Neuronal stem cell (in vitro differentiated cells): ENCODE measurements at regions not wholly inside any gene's neighbourhood (a gene's known extent, or its start where the extent isn't known, plus 50 kb on each side); places are given as distances from the start of the nearest gene placed in this dataset.
A peak's percentile ranks its signal among the peaks of the same experiment; 100 is the strongest.

Experiments used
- DNase-seq: peaks from one replicate; pipeline ENCODE4 v3.0.0-alpha.2; 2013; ENCODE audit warnings: low spot score
- H2AFZ ChIP-seq: one replicate; pipeline ENCODE4 v1.6.1; 2013; ENCODE audit warnings: mild to moderate bottlenecking, low read length, inconsistent platforms
- H2AK5ac ChIP-seq: 2 replicates; pipeline ENCODE4 v1.6.1; 2013; ENCODE audit warnings: low read depth, mild to moderate bottlenecking, inconsistent platforms, low read length, moderate library complexity, mixed read lengths
- H2BK120ac ChIP-seq: 2 replicates; pipeline ENCODE4 v1.6.1; 2013; ENCODE audit warnings: low read depth, mild to moderate bottlenecking, inconsistent platforms, low read length, moderate library complexity, mixed read lengths
- H2BK12ac ChIP-seq: one replicate; pipeline ENCODE4 v1.6.1; 2013; ENCODE audit warnings: low read length, inconsistent platforms
- H2BK15ac ChIP-seq: 2 replicates; pipeline ENCODE4 v1.6.1; 2013; ENCODE audit warnings: mild to moderate bottlenecking, low read length, inconsistent platforms, mixed read lengths
- H2BK5ac ChIP-seq: one replicate; pipeline ENCODE4 v1.6.1; 2013; ENCODE audit warnings: inconsistent platforms, mild to moderate bottlenecking, low read length, moderate library complexity
- H3K14ac ChIP-seq: one replicate; pipeline ENCODE4 v1.6.1; 2013; ENCODE audit warnings: low read length, inconsistent platforms
- H3K18ac ChIP-seq: 2 replicates; pipeline ENCODE4 v1.6.1; 2013; ENCODE audit warnings: low read length, inconsistent platforms
- H3K23ac ChIP-seq: 2 replicates; pipeline ENCODE4 v1.6.1; 2013; ENCODE audit warnings: low read depth, mild to moderate bottlenecking, mixed read lengths, low read length, inconsistent platforms; ENCODE audit not compliant: poor library complexity
- H3K27ac ChIP-seq: replicated peaks from 3 replicates; pipeline ENCODE4 v1.5.1; 2013; ENCODE audit warnings: low read length, inconsistent platforms
- H3K27me3 ChIP-seq, 3 experiments: 2 replicates each; pipeline ENCODE4 v1.6.1; 2013; ENCODE audit warnings: low read length in 3 of 3, mild to moderate bottlenecking in 2 of 3, inconsistent platforms in 1 of 3, low read depth in 1 of 3, mixed read lengths in 1 of 3, moderate library complexity in 1 of 3; ENCODE audit not compliant: control insufficient read depth in 3 of 3, insufficient read depth in 3 of 3
- H3K36me3 ChIP-seq, 2 donors: replicated peaks in 1 of 2; 2 replicates each; pipeline ENCODE4 v1.6.1; 2013; ENCODE audit warnings: low read length in 2 of 2; ENCODE audit not compliant: control insufficient read depth in 2 of 2, insufficient read depth in 2 of 2
- H3K4ac ChIP-seq: 2 replicates; pipeline ENCODE4 v1.6.1; 2013; ENCODE audit warnings: inconsistent platforms, mild to moderate bottlenecking, low read length, moderate library complexity
- H3K4me1 ChIP-seq, 2 donors: 1 replicate in 1 of 2; 2 replicates in 1 of 2; pipeline ENCODE4 v1.6.1; 2013; ENCODE audit warnings: low read length in 2 of 2, low read depth in 1 of 2; ENCODE audit not compliant: control insufficient read depth in 2 of 2, insufficient read depth in 1 of 2
- H3K4me2 ChIP-seq: one replicate; pipeline ENCODE4 v1.6.1; 2013; ENCODE audit warnings: mild to moderate bottlenecking, low read length, inconsistent platforms; ENCODE audit not compliant: insufficient read depth, poor library complexity, severe bottlenecking
- H3K4me3 ChIP-seq, 2 donors: 2 replicates each; pipeline ENCODE4 v1.5.1; 2013; ENCODE audit warnings: low read length in 2 of 2, mild to moderate bottlenecking in 2 of 2, inconsistent platforms in 1 of 2, moderate library complexity in 1 of 2
- H3K79me1 ChIP-seq: one replicate; pipeline ENCODE4 v1.6.1; 2013; ENCODE audit warnings: low read depth, mild to moderate bottlenecking, inconsistent platforms, low read length, moderate library complexity
- H3K9ac ChIP-seq: one replicate; pipeline ENCODE4 v1.6.1; 2013; ENCODE audit warnings: mild to moderate bottlenecking, low read depth, low read length, inconsistent platforms; ENCODE audit not compliant: poor library complexity
- H3K9me3 ChIP-seq, 2 donors: replicated peaks in 1 of 2; 2 replicates each; pipeline versions ENCODE3 to v1.6.1; 2013; ENCODE audit warnings: low read length in 2 of 2, mild to moderate bottlenecking in 2 of 2, inconsistent platforms in 1 of 2, low read depth in 1 of 2, mixed read lengths in 1 of 2, moderate library complexity in 1 of 2; ENCODE audit not compliant: control insufficient read depth in 2 of 2, insufficient read depth in 1 of 2
- H4K8ac ChIP-seq: one replicate; pipeline ENCODE4 v1.6.1; 2013; ENCODE audit warnings: low read depth, mild to moderate bottlenecking, inconsistent platforms, low read length, moderate library complexity
- H4K91ac ChIP-seq: one replicate; pipeline ENCODE4 v1.6.1; 2013; ENCODE audit warnings: low read length, low read depth, mild to moderate bottlenecking, inconsistent platforms; ENCODE audit not compliant: poor library complexity
- WGBS, 2 donors: extraction: QIAGEN DNeasy Blood & Tissue Kit; methylation state at CpG; one replicate each; pipeline ENCODE4 v1.1.7; 2013; ENCODE audit warnings: missing lambda C conversion rate in 2 of 2, mixed read lengths in 1 of 2; ENCODE audit not compliant: insufficient read length in 2 of 2, insufficient replicate concordance in 1 of 2; ENCODE audit errors: extremely low coverage in 2 of 2; 5-methylcytosine and 5-hydroxymethylcytosine counted together

DNA sequence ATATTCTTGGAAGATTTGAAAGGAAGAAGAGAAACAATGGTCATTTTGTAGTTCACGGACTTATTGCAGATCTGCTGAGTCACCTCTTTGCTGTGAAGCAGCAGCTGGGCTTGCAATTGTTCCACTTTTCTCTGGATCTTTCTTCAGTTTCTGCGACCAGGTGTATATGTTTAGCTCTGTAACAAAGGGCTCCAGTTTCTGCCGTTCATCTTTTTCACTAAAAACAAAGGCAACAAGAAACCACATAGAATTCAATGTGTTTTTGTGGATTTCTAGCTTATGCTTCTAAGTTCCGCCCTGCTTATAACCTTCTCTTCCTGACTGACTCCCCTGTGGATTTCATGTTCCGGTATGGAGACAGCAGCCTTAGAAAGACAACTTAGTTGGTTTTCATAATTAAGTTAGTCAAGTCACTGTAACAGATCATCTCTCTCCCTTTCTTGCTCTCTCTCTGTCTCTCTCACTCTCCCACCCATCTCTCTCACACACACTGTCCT is 121.6 kb upstream of the EPHA5 start:
- peaks cover 2 to 8% of the 10 kb centered on the region in 2 donors for H3K4me1 ChIP-seq
- no peak overlapping the region for H2BK15ac ChIP-seq
- no peak overlapping the region for H2BK120ac ChIP-seq
- H3K23ac ChIP-seq = no peak overlapping the region
- H3K79me1 ChIP-seq = no peaks in the 10 kb centered on the region
- H2BK5ac ChIP-seq = no peak overlapping the region
- H3K9ac ChIP-seq = no peak overlapping the region
- WGBS, 2 donors = no CpG with 5 or more reads among the region's 5 CpGs
- H3K27ac ChIP-seq = no peak overlapping the region
- H3K14ac ChIP-seq = no peak overlapping the region
- no peak overlapping the region for H3K18ac ChIP-seq
- no peaks in the 10 kb centered on the region for H3K9me3 ChIP-seq
- H3K36me3 ChIP-seq = no peaks in the 10 kb centered on the region
- peak overlapping the region; percentile 66 for H2AFZ ChIP-seq
- no peak overlapping the region for H2BK12ac ChIP-seq
- H2AK5ac ChIP-seq = no peak overlapping the region
- H3K27me3 ChIP-seq = no peaks in the 10 kb centered on the region
- H3K4ac ChIP-seq = no peak overlapping the region
- no peak overlapping the region for H4K91ac ChIP-seq
- no peak overlapping the region for H4K8ac ChIP-seq
- H3K4me2 ChIP-seq = no peak overlapping the region
- peak; percentile 6 for DNase-seq
- no peak overlapping the region for H3K4me3 ChIP-seq

DNA sequence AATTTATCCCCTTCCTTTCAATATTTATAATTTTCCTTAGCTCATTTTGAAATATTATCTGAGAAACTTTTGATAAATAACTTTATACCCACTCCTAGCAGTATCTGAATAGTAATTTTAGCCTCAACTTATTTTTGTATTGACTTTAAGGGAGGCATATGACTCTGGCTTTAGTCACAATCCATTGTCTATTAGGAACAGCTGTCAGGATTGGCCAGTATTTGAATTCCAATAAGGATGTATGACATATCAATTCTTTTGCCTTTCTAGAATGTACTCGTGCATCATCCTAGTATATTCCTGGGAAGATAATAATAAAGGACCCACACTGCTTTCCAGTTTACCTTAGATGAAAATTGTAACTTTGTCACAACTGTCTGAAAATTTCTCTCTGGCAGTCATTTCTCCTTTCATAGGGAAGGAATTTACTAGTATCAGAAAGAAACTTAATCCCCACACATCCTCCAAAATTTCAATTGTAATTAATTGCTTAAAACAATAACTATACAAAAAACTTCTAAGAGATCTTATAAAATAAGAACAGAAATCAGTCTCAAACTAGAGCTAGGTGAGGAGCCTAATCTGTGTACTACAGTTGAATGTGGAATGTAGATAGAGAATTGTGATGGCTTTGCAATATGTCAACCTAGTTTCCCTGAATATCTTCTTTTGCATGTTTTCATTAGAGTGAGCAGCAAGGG is 121.0 kb upstream of the EPHA5 start:
- no peak overlapping the region for H3K4me2 ChIP-seq
- H3K4me1 ChIP-seq = peaks cover 2 to 8% of the 10 kb centered on the region in 2 donors
- H3K4ac ChIP-seq = no peak overlapping the region
- no peak overlapping the region for H2BK12ac ChIP-seq
- H3K27ac ChIP-seq = no peak overlapping the region
- no peaks in the 10 kb centered on the region for H3K9me3 ChIP-seq
- no peaks in the 10 kb centered on the region for H3K27me3 ChIP-seq
- H2BK15ac ChIP-seq = no peak overlapping the region
- H3K14ac ChIP-seq = no peak overlapping the region
- H3K9ac ChIP-seq = no peak overlapping the region
- no peak overlapping the region for H2BK120ac ChIP-seq
- no peaks in the 10 kb centered on the region for H3K36me3 ChIP-seq
- H4K91ac ChIP-seq = no peak overlapping the region
- no peak overlapping the region for H3K23ac ChIP-seq
- no CpG with 5 or more reads among the region's 1 CpG for WGBS, 2 donors
- H2BK5ac ChIP-seq = no peak overlapping the region
- H2AFZ ChIP-seq = peak overlapping the region; percentile 66
- no peak overlapping the region for H3K4me3 ChIP-seq
- H3K79me1 ChIP-seq = no peaks in the 10 kb centered on the region
- no peak for DNase-seq
- no peak overlapping the region for H2AK5ac ChIP-seq
- no peak overlapping the region for H4K8ac ChIP-seq
- H3K18ac ChIP-seq = no peak overlapping the region

DNA sequence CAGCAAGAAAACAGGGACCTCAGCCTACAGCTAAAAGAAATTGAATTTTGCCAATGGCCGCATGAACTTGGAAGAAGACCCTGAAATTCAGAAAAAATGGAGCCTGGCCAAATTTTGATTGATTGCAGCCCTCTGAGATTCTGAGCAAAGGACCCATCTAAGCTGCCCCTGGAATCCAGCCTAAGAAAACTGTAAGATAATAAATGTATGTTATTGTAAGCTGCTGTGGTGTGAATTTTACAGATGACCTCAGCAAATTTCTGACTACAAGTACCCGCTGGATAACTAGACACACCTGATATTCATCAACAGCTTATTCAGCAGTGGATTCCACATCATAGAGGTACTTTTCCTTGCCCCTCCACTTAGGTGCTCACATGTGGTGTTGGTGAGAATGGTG is 119.5 kb upstream of the EPHA5 start:
- H3K79me1 ChIP-seq = no peaks in the 10 kb centered on the region
- no peak overlapping the region for H3K4me3 ChIP-seq
- no peak overlapping the region for H2AK5ac ChIP-seq
- H3K27ac ChIP-seq = no peak overlapping the region
- no peak overlapping the region for H2BK15ac ChIP-seq
- H3K4me2 ChIP-seq = no peak overlapping the region
- H2BK5ac ChIP-seq = no peak overlapping the region
- H3K18ac ChIP-seq = no peak overlapping the region
- peaks cover 2 to 8% of the 10 kb centered on the region in 2 donors for H3K4me1 ChIP-seq
- no peak overlapping the region for H4K91ac ChIP-seq
- H3K23ac ChIP-seq = no peak overlapping the region
- no peaks in the 10 kb centered on the region for H3K36me3 ChIP-seq
- H3K4ac ChIP-seq = no peak overlapping the region
- no peak overlapping the region for H2BK120ac ChIP-seq
- no peaks in the 10 kb centered on the region for H3K27me3 ChIP-seq
- no peak for DNase-seq
- no peak overlapping the region for H2AFZ ChIP-seq
- H4K8ac ChIP-seq = no peak overlapping the region
- no peaks in the 10 kb centered on the region for H3K9me3 ChIP-seq
- no CpG with 5 or more reads among the region's 2 CpGs for WGBS, 2 donors
- no peak overlapping the region for H2BK12ac ChIP-seq
- H3K9ac ChIP-seq = no peak overlapping the region
- H3K14ac ChIP-seq = no peak overlapping the region

DNA sequence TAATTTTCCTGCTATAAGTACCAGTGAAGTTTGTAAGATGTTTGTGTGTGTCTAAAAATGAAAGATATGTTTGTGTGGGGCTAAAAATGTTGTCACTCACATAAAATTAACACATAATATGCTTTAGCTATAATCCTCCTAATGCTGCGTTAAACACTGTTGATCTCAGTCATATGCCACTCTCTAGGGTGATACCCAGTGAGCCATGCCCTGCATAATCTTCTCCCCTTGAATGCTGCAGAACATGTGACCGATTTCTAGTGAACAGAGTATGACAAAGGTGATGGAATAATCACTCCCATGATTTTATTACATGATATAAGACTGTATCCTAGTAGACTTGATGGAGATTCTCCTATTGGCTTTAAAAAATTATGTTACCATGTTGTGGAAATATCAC is 119.1 kb upstream of the EPHA5 start:
- Histone ChIP-seq H2BK5ac (no peak overlapping the region), H3K36me3 (no peaks in the 10 kb centered on the region), H3K14ac (no peak overlapping the region), H3K9me3 (no peaks in the 10 kb centered on the region), H3K4ac (no peak overlapping the region), H2AFZ (no peak overlapping the region), H3K9ac (no peak overlapping the region), H3K79me1 (no peaks in the 10 kb centered on the region), H3K4me1 (peaks cover 2 to 8% of the 10 kb centered on the region in 2 donors), H3K23ac (no peak overlapping the region), H4K8ac (no peak overlapping the region), H2AK5ac (no peak overlapping the region), H3K27ac (no peak overlapping the region), H2BK15ac (no peak overlapping the region), H3K4me2 (no peak overlapping the region), H2BK120ac (no peak overlapping the region), H4K91ac (no peak overlapping the region), H3K27me3 (no peaks in the 10 kb centered on the region), H2BK12ac (no peak overlapping the region), H3K18ac (no peak overlapping the region), H3K4me3 (no peak overlapping the region)
- no peak for DNase-seq
- WGBS, 2 donors = no CpG with 5 or more reads among the region's 2 CpGs
